HEK293T (cell line): ENCODE measurements at regions not wholly inside any gene's neighbourhood (a gene's known extent, or its start where the extent isn't known, plus 50 kb on each side); places are given as distances from the start of the nearest gene placed in this dataset.

Experiments
- CTCF ChIA-PET: fragments of 350-600 bp; formaldehyde crosslinking; extraction: SDS; loops from one replicate; lab custom pipeline; 2021; ENCODE audit warnings: antibody characterized with exemption, inconsistent platforms; lab: Yijun Ruan, JAX
- POLR2A ChIA-PET: fragments of 350-600 bp; formaldehyde crosslinking; extraction: SDS; loops from one replicate; lab custom pipeline; 2020; ENCODE audit warnings: antibody characterized with exemption, inconsistent platforms; lab: Yijun Ruan, JAX
- DNase-seq: peaks from one replicate; pipeline ENCODE4 v3.0.0; 2012; ENCODE audit warnings: mixed read lengths; ENCODE audit errors: extremely low spot score
- ARNT ChIP-seq: fragments of 450-650 bp; IDR thresholded peaks from 2 replicates; pipeline ENCODE4 v1.6.1; 2017; ENCODE audit warnings: mild to moderate bottlenecking
- BHLHE40 ChIP-seq: fragments of 450-650 bp; IDR thresholded peaks from 2 replicates; pipeline ENCODE4 v1.6.1; 2016; ENCODE audit warnings: mild to moderate bottlenecking, moderate library complexity, borderline replicate concordance
- CTBP1 ChIP-seq: fragments of 450-650 bp; IDR thresholded peaks from 2 replicates; pipeline ENCODE4 v1.6.1; 2016; ENCODE audit warnings: borderline replicate concordance
- ELF4 ChIP-seq: fragments of 450-650 bp; IDR thresholded peaks from 2 replicates; pipeline ENCODE4 v1.6.1; 2017; ENCODE audit warnings: antibody characterized with exemption
- FOXA1 ChIP-seq: fragments of 450-650 bp; IDR thresholded peaks from 2 replicates; pipeline ENCODE4 v1.6.1; 2016; ENCODE audit warnings: mild to moderate bottlenecking
- FOXK2 ChIP-seq: fragments of 450-650 bp; IDR thresholded peaks from 2 replicates; pipeline ENCODE4 v1.6.1; 2016; ENCODE audit warnings: mild to moderate bottlenecking
- FOXM1 ChIP-seq: fragments of 450-650 bp; IDR thresholded peaks from 2 replicates; pipeline ENCODE4 v1.6.1; 2017; ENCODE audit warnings: mild to moderate bottlenecking, borderline replicate concordance
- HDGF ChIP-seq: fragments of 450-650 bp; IDR thresholded peaks from 2 replicates; pipeline ENCODE4 v1.6.1; 2017; ENCODE audit warnings: antibody characterized with exemption, borderline replicate concordance
- L3MBTL2 ChIP-seq: fragments of 450-650 bp; conservative IDR thresholded peaks from 2 replicates; pipeline ENCODE4 v1.6.1; 2016; ENCODE audit warnings: mild to moderate bottlenecking
- LEF1 ChIP-seq: fragments of 450-650 bp; IDR thresholded peaks from 2 replicates; pipeline ENCODE4 v1.6.1; 2017; ENCODE audit warnings: mild to moderate bottlenecking, borderline replicate concordance
- NFRKB ChIP-seq: fragments of 450-650 bp; IDR thresholded peaks from 2 replicates; pipeline ENCODE4 v1.6.1; 2016; ENCODE audit warnings: mild to moderate bottlenecking, moderate library complexity
- SP1 ChIP-seq: fragments of 450-650 bp; IDR thresholded peaks from 2 replicates; pipeline ENCODE4 v1.6.1; 2017
- SUZ12 ChIP-seq: fragments of 450-650 bp; IDR thresholded peaks from 2 replicates; pipeline ENCODE4 v1.6.1; 2016; ENCODE audit warnings: mild to moderate bottlenecking
- TARDBP ChIP-seq: fragments of 450-650 bp; IDR thresholded peaks from 2 replicates; pipeline ENCODE4 v1.6.1; 2016
- ZNF384 ChIP-seq: fragments of 450-650 bp; IDR thresholded peaks from 2 replicates; pipeline ENCODE4 v1.6.1; 2016
- TF ChIP-seq, protein P1 (sequence below): fragments of 450-650 bp; IDR thresholded peaks from 2 replicates; pipeline ENCODE4 v1.6.1; 2016

DNA sequence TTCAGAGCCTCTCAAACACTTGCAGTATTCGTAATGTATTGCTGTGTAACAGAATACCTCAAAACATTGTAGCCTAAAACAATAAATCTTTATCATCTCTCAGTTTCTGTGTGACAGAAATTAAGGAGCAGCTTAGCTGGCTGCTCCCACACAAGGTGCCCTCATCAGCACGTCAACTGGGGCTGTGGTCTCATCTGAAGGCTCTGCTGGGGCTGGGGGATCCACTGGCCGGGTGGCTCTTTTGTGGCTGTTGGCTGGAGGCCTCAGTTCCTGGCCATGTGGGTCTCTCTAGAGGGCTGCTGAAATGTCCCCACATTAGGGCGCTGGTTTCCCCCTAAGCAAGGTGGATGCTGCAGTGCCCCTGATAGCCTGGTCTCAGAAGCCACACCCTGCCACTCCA, 113.4 kb upstream of the CIBAR2 start:
- no peak for DNase-seq

DNA sequence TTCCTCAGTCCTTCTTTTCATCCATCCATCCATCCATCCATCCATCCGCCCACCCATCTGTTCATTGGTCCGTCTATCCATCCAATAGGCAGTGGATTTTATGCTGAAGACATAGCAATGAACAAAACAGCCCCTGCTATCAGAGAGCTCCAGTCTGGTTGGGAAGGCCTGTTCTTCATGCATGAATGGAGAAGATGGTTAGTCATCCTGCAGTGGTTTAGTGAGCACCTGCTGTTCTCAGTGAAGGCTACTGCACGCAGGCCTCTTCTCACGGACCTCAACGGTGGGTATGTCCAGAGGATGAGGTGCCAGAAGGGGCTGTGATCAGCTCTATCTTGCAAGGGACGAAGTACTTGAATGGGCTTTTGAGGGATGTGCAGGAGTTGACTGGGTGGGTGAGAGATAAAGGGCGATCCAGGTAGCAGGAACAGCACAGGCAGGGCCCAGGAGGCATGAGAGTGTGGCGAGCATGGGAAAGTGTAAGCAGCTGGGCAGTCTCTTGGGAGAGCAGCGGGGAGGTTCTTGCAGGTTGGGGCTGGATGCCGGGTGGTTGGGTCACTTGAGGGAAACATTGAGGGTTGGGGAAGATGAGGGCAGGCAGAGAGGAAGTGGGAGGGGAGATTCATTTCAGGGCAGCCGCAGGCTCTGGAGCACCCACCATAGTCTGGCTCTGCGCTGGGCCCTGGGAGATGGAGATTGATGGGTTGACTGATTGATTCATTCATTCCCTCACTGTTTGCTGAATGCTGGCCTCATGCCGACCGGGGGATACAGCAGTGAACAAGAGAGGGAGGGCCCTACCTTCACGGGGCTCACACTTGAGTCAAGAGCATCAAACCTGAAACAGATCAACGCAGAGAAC, 115.0 kb upstream of the CIBAR2 start:
- DNase-seq = no peak
- ChIA-PET POLR2A (interaction anchor here (0.8 to 1.1 kb wide), 2 partner anchors 17 to 25 kb away, joined by 3 read pairs; no protein-coding TSS in a partner anchor), CTCF (interaction anchor here (1.0 to 1.9 kb wide), 2 partner anchors 55 to 112 kb away, joined by 3 to 5 read pairs; no protein-coding TSS in a partner anchor)
- TF ChIP-seq ZNF384 (no peak), LEF1 (no peak), HDGF (no peak), ELF4 (no peak), FOXM1 (no peak)
- TF ChIP-seq, protein P1, sequence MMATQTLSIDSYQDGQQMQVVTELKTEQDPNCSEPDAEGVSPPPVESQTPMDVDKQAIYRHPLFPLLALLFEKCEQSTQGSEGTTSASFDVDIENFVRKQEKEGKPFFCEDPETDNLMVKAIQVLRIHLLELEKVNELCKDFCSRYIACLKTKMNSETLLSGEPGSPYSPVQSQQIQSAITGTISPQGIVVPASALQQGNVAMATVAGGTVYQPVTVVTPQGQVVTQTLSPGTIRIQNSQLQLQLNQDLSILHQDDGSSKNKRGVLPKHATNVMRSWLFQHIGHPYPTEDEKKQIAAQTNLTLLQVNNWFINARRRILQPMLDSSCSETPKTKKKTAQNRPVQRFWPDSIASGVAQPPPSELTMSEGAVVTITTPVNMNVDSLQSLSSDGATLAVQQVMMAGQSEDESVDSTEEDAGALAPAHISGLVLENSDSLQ = peak; percentile 10; the same call in 1 of the 2 replicates

More for the DNA sequence above, 113.4 kb upstream of the CIBAR2 start:
- POLR2A ChIA-PET = no interaction called here
- TF ChIP-seq SUZ12 (no peak), LEF1 (no peak), HDGF (no peak), CTBP1 (no peak), ELF4 (no peak), FOXM1 (no peak), BHLHE40 (no peak), ZNF384 (no peak), SP1 (no peak), ARNT (no peak), L3MBTL2 (no peak), TARDBP (no peak), FOXK2 (no peak), FOXA1 (no peak), NFRKB (no peak)
- TF ChIP-seq, protein P1 = no peak
- CTCF ChIA-PET = interaction anchor here (1.9 kb wide), 1 partner anchor 111 kb away, joined by 5 read pairs; no protein-coding TSS in a partner anchor

DNA sequence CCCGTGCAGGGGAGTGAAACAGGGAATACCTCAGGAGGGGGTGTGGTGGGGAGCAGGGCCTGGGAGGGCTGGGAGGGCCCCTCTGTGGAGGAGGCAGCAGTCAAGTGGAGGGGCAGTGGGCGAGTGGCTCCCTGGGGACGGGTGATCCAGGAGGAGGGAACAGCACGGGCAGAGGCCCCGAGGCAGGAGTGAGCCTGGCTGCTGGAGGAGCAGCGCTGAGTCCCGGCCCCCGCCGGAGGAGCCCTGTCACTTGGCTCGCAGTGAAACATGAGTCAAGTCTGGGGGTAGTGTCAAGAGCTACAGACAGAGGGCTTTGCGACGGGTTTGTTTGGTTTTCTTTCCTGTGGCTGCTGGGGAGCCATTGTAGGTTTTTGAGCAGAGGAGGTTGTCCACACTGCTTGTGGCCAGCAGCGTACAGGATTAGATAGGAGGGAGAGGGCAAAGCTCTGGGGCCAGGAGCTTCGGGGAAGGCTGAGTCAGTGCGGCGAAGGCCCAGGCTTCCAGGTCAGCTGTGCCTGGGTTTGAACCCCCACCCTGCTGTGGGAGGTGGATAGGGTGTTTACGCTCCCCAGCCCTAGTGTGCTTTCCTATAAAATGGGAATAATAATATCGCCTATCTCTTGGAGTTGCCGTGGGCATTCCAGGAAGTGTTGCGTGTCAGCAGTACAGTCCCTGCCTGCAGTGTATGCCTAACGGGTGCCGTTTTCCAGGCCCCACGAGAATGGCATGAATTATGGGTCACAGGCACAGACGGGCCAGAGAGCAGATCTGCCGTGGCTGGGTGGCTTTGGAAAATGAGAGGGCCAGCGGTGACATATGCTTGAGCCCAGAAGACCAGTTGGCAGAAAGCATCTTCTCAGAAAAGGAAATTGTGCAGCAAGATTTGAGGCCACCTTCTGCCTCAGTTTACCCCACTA, 115.9 kb upstream of the CIBAR2 start:
- ChIA-PET POLR2A (interaction anchor here (1.1 kb wide), 1 partner anchor 18 kb away, joined by 3 read pairs; no protein-coding TSS in a partner anchor), CTCF (no interaction called here)
- peak; percentile 72 for DNase-seq
- TF ChIP-seq, protein P1 = 0 out of 2 replicates have a peak, but pooled peaks have one; percentile 9
- TF ChIP-seq SUZ12 = no peak

DNA sequence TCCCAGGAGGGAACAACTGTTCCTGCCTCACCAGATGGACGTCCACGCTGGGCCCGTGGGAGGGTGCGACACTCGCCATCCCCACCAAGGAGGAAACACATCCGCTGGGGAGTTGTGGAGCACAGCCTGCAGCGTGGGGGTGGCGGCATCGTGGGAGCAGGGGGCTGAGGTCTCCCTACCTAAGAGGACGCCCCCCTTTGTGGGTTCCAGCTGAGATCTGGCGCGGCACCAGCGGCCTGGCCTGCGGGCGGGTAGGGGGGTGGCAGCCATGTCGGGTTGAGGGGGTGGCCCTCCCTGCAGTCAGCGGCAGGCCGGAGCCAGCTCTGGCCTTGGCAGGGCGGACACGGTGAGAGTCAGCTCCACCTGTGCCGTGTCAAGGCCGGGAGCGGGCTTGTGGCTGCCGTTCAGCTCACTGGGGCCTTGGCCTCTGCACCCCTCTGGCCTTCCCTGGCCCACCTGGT, 116.7 kb upstream of the CIBAR2 start:
- TF ChIP-seq NFRKB = no peak
- no peak for TF ChIP-seq SP1
- TF ChIP-seq, protein P1 = no peak
- no peak for TF ChIP-seq SUZ12
- TF ChIP-seq ZNF384 = no peak
- no peak for TF ChIP-seq ARNT
- no peak for TF ChIP-seq L3MBTL2
- TF ChIP-seq BHLHE40 = no peak
- TF ChIP-seq CTBP1 = no peak
- no peak for TF ChIP-seq HDGF
- TF ChIP-seq LEF1 = no peak
- TF ChIP-seq FOXM1 = no peak
- no peak for TF ChIP-seq FOXK2
- CTCF ChIA-PET = no interaction called here

DNA sequence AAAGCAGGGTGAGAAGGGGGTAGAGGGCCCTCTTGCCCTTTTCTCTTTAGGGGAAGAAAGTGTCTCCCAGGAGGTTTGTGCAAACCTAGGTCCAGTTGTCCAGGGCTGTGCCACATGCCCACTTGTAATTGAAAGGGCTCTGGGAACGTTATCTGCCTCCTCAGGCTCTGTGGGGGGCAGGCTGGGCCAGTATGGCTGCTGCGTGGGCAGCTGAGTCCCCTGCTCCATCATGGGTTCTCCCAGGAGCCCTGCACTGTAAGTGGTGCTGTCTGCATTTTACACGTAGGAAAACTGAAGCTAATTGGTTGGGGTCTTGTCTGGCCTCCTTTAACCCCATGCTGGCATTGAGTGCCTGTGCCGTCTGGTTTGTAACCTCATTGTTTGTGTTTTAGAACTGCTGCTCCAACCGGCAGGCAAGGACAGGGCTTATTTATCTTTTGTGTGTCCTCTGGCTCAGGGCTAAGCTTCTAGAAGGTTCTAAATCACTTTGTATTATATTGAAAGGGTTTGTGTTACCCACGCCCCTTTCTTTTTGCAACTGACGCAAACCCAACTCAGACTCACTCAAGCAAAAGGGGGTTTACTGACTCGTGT, 117.7 kb upstream of the CIBAR2 start:
- ChIA-PET POLR2A (no interaction called here), CTCF (no interaction called here)
- DNase-seq = no peak
- TF ChIP-seq FOXA1 (no peak), FOXM1 (no peak), NFRKB (no peak), LEF1 (no peak), ZNF384 (no peak), ARNT (no peak), FOXK2 (no peak), HDGF (no peak), ELF4 (no peak), BHLHE40 (no peak), CTBP1 (no peak)
- TF ChIP-seq, protein P1 = no peak

More for the DNA sequence above, 116.7 kb upstream of the CIBAR2 start:
- POLR2A ChIA-PET = no interaction called here
- no peak for DNase-seq
